Activated naive CD4-positive, alpha-beta T cell treated with anti-CD3 and anti-CD28 coated beads, Interleukin-2, amount 50 U/mL, for 72 hours (primary cell): ENCODE measurements at regions not wholly inside any gene's neighbourhood (a gene's known extent, or its start where the extent isn't known, plus 50 kb on each side); places are given as distances from the start of the nearest gene placed in this dataset.

ENCODE experiments used
- ATAC-seq, 2 donors: fragments of 150-1000 bp; cut with Tn5 transposase; 2 replicates each; pipeline ENCODE4 v1.10.0; 2021; ENCODE audit warnings: mild to moderate bottlenecking in 2 of 2, moderate library complexity in 2 of 2
- DNase-seq, 2 donors: peaks; one replicate each; pipeline ENCODE4 v3.0.0; 2021 to 2022; ENCODE audit warnings: low spot score in 2 of 2
- H3K27ac Mint-ChIP-seq, 2 donors: one replicate each; pipeline ENCODE4 v1.8.0; 2022; ENCODE audit warnings: mild to moderate bottlenecking in 2 of 2, mixed read lengths in 2 of 2
- H3K36me3 Mint-ChIP-seq, 2 donors: one replicate each; pipeline ENCODE4 v1.8.0; 2022; ENCODE audit warnings: mixed read lengths in 2 of 2
- H3K9me3 Mint-ChIP-seq, 2 donors: one replicate each; pipeline ENCODE4 v1.8.0; 2022; ENCODE audit warnings: mixed read lengths in 2 of 2

GRCh38 chr2:71846669-71847291, 300.9 kb downstream of the CYP26B1 start:
- ATAC-seq (no peak), DNase-seq (no peak)
- no peaks in the 10 kb centered on the region for H3K36me3 Mint-ChIP-seq

GRCh38 chr2:71846072-71846471, 301.6 kb downstream of the CYP26B1 start:
- ATAC-seq (no peak), DNase-seq (no peak)
- Mint-ChIP-seq H3K27ac (no peak overlapping the region), H3K36me3 (no peaks in the 10 kb centered on the region), H3K9me3 (no peaks in the 10 kb centered on the region)

More at GRCh38 chr2:71846669-71847291, 300.9 kb downstream of the CYP26B1 start:
- no peak overlapping the region for H3K27ac Mint-ChIP-seq
- H3K9me3 Mint-ChIP-seq = no peaks in the 10 kb centered on the region

- ATAC-seq = no peak
- no peaks in the 10 kb centered on the region for H3K36me3 Mint-ChIP-seq
- no peaks in the 10 kb centered on the region for H3K9me3 Mint-ChIP-seq
- DNase-seq = no peak
- H3K27ac Mint-ChIP-seq = no peak overlapping the region
Observed at GRCh38 chr2:71844967-71845366, 302.7 kb downstream of the CYP26B1 start.

GRCh38 chr2:71843391-71843850, 304.2 kb downstream of the CYP26B1 start:
- DNase-seq = no peak
- no peak for ATAC-seq
- H3K36me3 Mint-ChIP-seq = no peaks in the 10 kb centered on the region
- no peaks in the 10 kb centered on the region for H3K9me3 Mint-ChIP-seq
- no peak overlapping the region for H3K27ac Mint-ChIP-seq

GRCh38 chr2:71842744-71843143, 304.9 kb downstream of the CYP26B1 start:
- Mint-ChIP-seq H3K27ac (no peak overlapping the region), H3K9me3 (no peaks in the 10 kb centered on the region), H3K36me3 (no peaks in the 10 kb centered on the region)
- no peak for DNase-seq
- no peak for ATAC-seq

GRCh38 chr2:71839826-71840225, 307.8 kb downstream of the CYP26B1 start:
- no peak for ATAC-seq
- no peak for DNase-seq
- Mint-ChIP-seq H3K9me3 (no peaks in the 10 kb centered on the region), H3K27ac (no peak overlapping the region), H3K36me3 (no peaks in the 10 kb centered on the region)

GRCh38 chr2:71834796-71835195, 312.9 kb downstream of the CYP26B1 start:
- no peaks in the 10 kb centered on the region for H3K9me3 Mint-ChIP-seq
- H3K36me3 Mint-ChIP-seq = no peaks in the 10 kb centered on the region
- DNase-seq (no peak), ATAC-seq (no peak)
- no peak overlapping the region for H3K27ac Mint-ChIP-seq

GRCh38 chr2:71833855-71834560, 313.7 kb downstream of the CYP26B1 start:
- no peak for ATAC-seq
- H3K9me3 Mint-ChIP-seq = no peaks in the 10 kb centered on the region
- no peaks in the 10 kb centered on the region for H3K36me3 Mint-ChIP-seq
- DNase-seq = no peak
- no peak overlapping the region for H3K27ac Mint-ChIP-seq

GRCh38 chr2:71833272-71833671, 314.4 kb downstream of the CYP26B1 start:
- no peaks in the 10 kb centered on the region for H3K36me3 Mint-ChIP-seq
- no peak for DNase-seq
- ATAC-seq = no peak
- no peaks in the 10 kb centered on the region for H3K9me3 Mint-ChIP-seq
- no peak overlapping the region for H3K27ac Mint-ChIP-seq

- ATAC-seq (no peak), DNase-seq (no peak)
- Mint-ChIP-seq H3K36me3 (no peaks in the 10 kb centered on the region), H3K27ac (no peak overlapping the region), H3K9me3 (no peaks in the 10 kb centered on the region)
Observed at GRCh38 chr2:71832844-71833243, 314.8 kb downstream of the CYP26B1 start.

- Mint-ChIP-seq H3K27ac (no peak overlapping the region), H3K9me3 (no peaks in the 10 kb centered on the region), H3K36me3 (no peaks in the 10 kb centered on the region)
- DNase-seq = no peak
- no peak for ATAC-seq
Observed at GRCh38 chr2:71832388-71832787, 315.3 kb downstream of the CYP26B1 start.

- ATAC-seq (no peak), DNase-seq (no peak)
- Mint-ChIP-seq H3K27ac (no peak overlapping the region), H3K9me3 (no peaks in the 10 kb centered on the region), H3K36me3 (no peaks in the 10 kb centered on the region)
Observed at GRCh38 chr2:71831193-71831577, 316.5 kb downstream of the CYP26B1 start.

- no peak overlapping the region for H3K27ac Mint-ChIP-seq
- ATAC-seq (no peak), DNase-seq (no peak)
- no peaks in the 10 kb centered on the region for H3K9me3 Mint-ChIP-seq
- H3K36me3 Mint-ChIP-seq = no peaks in the 10 kb centered on the region
Observed at GRCh38 chr2:71830497-71831192, 317.0 kb downstream of the CYP26B1 start.

- no peak for ATAC-seq
- DNase-seq = no peak
- no peaks in the 10 kb centered on the region for H3K9me3 Mint-ChIP-seq
- H3K36me3 Mint-ChIP-seq = no peaks in the 10 kb centered on the region
- H3K27ac Mint-ChIP-seq = no peak overlapping the region
Observed at GRCh38 chr2:71829008-71829407, 318.7 kb downstream of the CYP26B1 start.

GRCh38 chr2:71827973-71828372, 319.7 kb downstream of the CYP26B1 start:
- ATAC-seq (no peak), DNase-seq (no peak)

GRCh38 chr2:71827524-71827901, 320.1 kb downstream of the CYP26B1 start:
- Mint-ChIP-seq H3K27ac (no peak overlapping the region), H3K36me3 (no peaks in the 10 kb centered on the region), H3K9me3 (no peaks in the 10 kb centered on the region)
- ATAC-seq = no peak
- no peak for DNase-seq

More at GRCh38 chr2:71827973-71828372, 319.7 kb downstream of the CYP26B1 start:
- Mint-ChIP-seq H3K36me3 (no peaks in the 10 kb centered on the region), H3K27ac (no peak overlapping the region), H3K9me3 (no peaks in the 10 kb centered on the region)

GRCh38 chr2:71826826-71827523, 320.7 kb downstream of the CYP26B1 start:
- no peak for DNase-seq
- H3K36me3 Mint-ChIP-seq = no peaks in the 10 kb centered on the region
- no peaks in the 10 kb centered on the region for H3K9me3 Mint-ChIP-seq
- no peak for ATAC-seq
- no peak overlapping the region for H3K27ac Mint-ChIP-seq
